CD8-positive, alpha-beta memory T cell (primary cell): ENCODE measurements at regions not wholly inside any gene's neighbourhood (a gene's known extent, or its start where the extent isn't known, plus 50 kb on each side); places are given as distances from the start of the nearest gene placed in this dataset.

Source experiments
- CTCF ChIA-PET: fragments of 350-600 bp; sonication (Branson Sonifier 250); formaldehyde crosslinking; loops from one replicate; lab custom pipeline; 2021; ENCODE audit warnings: antibody characterized with exemption; lab: Charles Lee
- POLR2A ChIA-PET: fragments of 350-600 bp; sonication (Branson Sonifier 250); formaldehyde crosslinking; loops from one replicate; lab custom pipeline; 2021; ENCODE audit warnings: antibody characterized with exemption; lab: Charles Lee
- DNase-seq, 5 donors: peaks; one replicate each; pipeline versions ENCODE4 v3.0.0 to v3.0.0-alpha.2; 2020 to 2022; ENCODE audit warnings: mixed read lengths in 1 of 5
- H3K27ac ChIP-seq: one replicate; pipeline ENCODE4 v1.7.0; 2013; ENCODE audit warnings: low read depth, mild to moderate bottlenecking, low read length, moderate library complexity
- H3K27me3 ChIP-seq: 2 replicates; pipeline ENCODE4 v1.7.0; 2013; ENCODE audit warnings: low read length, mild to moderate bottlenecking; ENCODE audit not compliant: insufficient read depth, poor library complexity, severe bottlenecking
- H3K36me3 ChIP-seq: 2 replicates; pipeline ENCODE4 v1.7.0; 2013; ENCODE audit warnings: mild to moderate bottlenecking, low read length, moderate library complexity; ENCODE audit not compliant: insufficient read depth
- H3K4me1 ChIP-seq: 2 replicates; pipeline ENCODE4 v1.7.0; 2013; ENCODE audit warnings: mild to moderate bottlenecking, low read length, moderate library complexity; ENCODE audit not compliant: insufficient read depth
- H3K4me3 ChIP-seq: 2 replicates; pipeline ENCODE4 v1.7.0; 2013; ENCODE audit warnings: mild to moderate bottlenecking, low read length
- H3K9me3 ChIP-seq: 2 replicates; pipeline ENCODE4 v1.7.0; 2013; ENCODE audit warnings: mild to moderate bottlenecking, low read length
- H3K27ac Mint-ChIP-seq, 8 donors: one replicate each; pipeline ENCODE4 v1.8.0; 2020 to 2021; ENCODE audit warnings: mixed read lengths in 8 of 8, mild to moderate bottlenecking in 6 of 8, inconsistent platforms in 3 of 8, moderate library complexity in 3 of 8
- H3K27me3 Mint-ChIP-seq, 2 donors: one replicate each; pipeline ENCODE4 v1.8.0; 2020 to 2021; ENCODE audit warnings: mixed read lengths in 2 of 2, mild to moderate bottlenecking in 1 of 2, moderate library complexity in 1 of 2
- H3K36me3 Mint-ChIP-seq, 3 donors: one replicate each; pipeline ENCODE4 v1.8.0; 2020 to 2021; ENCODE audit warnings: mixed read lengths in 3 of 3, inconsistent platforms in 1 of 3, mild to moderate bottlenecking in 1 of 3
- H3K4me1 Mint-ChIP-seq, 3 donors: one replicate each; pipeline ENCODE4 v1.8.0; 2020 to 2021; ENCODE audit warnings: mixed read lengths in 3 of 3, inconsistent platforms in 1 of 3, mild to moderate bottlenecking in 1 of 3
- H3K4me3 Mint-ChIP-seq, 7 donors: one replicate each; pipeline ENCODE4 v1.8.0; 2020 to 2021; ENCODE audit warnings: mixed read lengths in 7 of 7, mild to moderate bottlenecking in 6 of 7, moderate library complexity in 4 of 7, inconsistent platforms in 2 of 7
- H3K9me3 Mint-ChIP-seq, 5 donors: one replicate each; pipeline ENCODE4 v1.8.0; 2020 to 2022; ENCODE audit warnings: mixed read lengths in 5 of 5, mild to moderate bottlenecking in 3 of 5, moderate library complexity in 2 of 5, inconsistent platforms in 1 of 5

GRCh38 chr16:13528691-13529090, 391.3 kb upstream of the ERCC4 start:
- no peaks in the 10 kb centered on the region for H3K27me3 ChIP-seq
- CTCF ChIA-PET: no interaction called here
- Mint-ChIP-seq H3K4me3 (no peak overlapping the region), H3K9me3 (peaks cover 0 to 13% (median 8%) of the 10 kb centered on the region in 5 donors), H3K27me3 (peaks cover 0 to 2% of the 10 kb centered on the region in 2 donors), H3K27ac (no peak overlapping the region), H3K36me3 (no peaks in the 10 kb centered on the region), H3K4me1 (no peaks in the 10 kb centered on the region)
- no peaks in the 10 kb centered on the region for H3K36me3 ChIP-seq
- H3K4me1 ChIP-seq: no peaks in the 10 kb centered on the region
- POLR2A ChIA-PET: no interaction called here
- no peaks in the 10 kb centered on the region for H3K9me3 ChIP-seq
- DNase-seq: no peak
- H3K4me3 ChIP-seq: no peak overlapping the region
- H3K27ac ChIP-seq: no peak overlapping the region

GRCh38 chr16:13529193-13529982, 390.6 kb upstream of the ERCC4 start:
- ChIA-PET POLR2A (no interaction called here), CTCF (no interaction called here)
- Histone ChIP-seq H3K9me3 (no peaks in the 10 kb centered on the region), H3K36me3 (no peaks in the 10 kb centered on the region), H3K4me3 (no peak overlapping the region), H3K27ac (no peak overlapping the region), H3K27me3 (no peaks in the 10 kb centered on the region), H3K4me1 (no peaks in the 10 kb centered on the region)
- Mint-ChIP-seq H3K4me1 (no peaks in the 10 kb centered on the region), H3K36me3 (no peaks in the 10 kb centered on the region), H3K9me3 (peaks cover 0 to 13% (median 10%) of the 10 kb centered on the region in 5 donors), H3K27ac (no peak overlapping the region), H3K27me3 (peaks cover 0 to 2% of the 10 kb centered on the region in 2 donors), H3K4me3 (no peak overlapping the region)
- DNase-seq: no peak

GRCh38 chr16:13540771-13541170, 379.2 kb upstream of the ERCC4 start:
- Mint-ChIP-seq H3K27me3 (no peaks in the 10 kb centered on the region), H3K4me1 (no peaks in the 10 kb centered on the region), H3K27ac (no peak overlapping the region), H3K36me3 (no peaks in the 10 kb centered on the region), H3K9me3 (peaks cover 3 to 21% (median 4%) of the 10 kb centered on the region in 5 donors), H3K4me3 (no peak overlapping the region)
- no peaks in the 10 kb centered on the region for H3K4me1 ChIP-seq
- no peak for DNase-seq
- H3K36me3 ChIP-seq: no peaks in the 10 kb centered on the region
- ChIA-PET CTCF (no interaction called here), POLR2A (no interaction called here)
- H3K9me3 ChIP-seq: no peaks in the 10 kb centered on the region
- H3K4me3 ChIP-seq: no peak overlapping the region
- no peaks in the 10 kb centered on the region for H3K27me3 ChIP-seq
- H3K27ac ChIP-seq: no peak overlapping the region

GRCh38 chr16:13542284-13542683, 377.7 kb upstream of the ERCC4 start:
- ChIA-PET POLR2A (no interaction called here), CTCF (no interaction called here)
- Mint-ChIP-seq H3K4me3 (no peak overlapping the region), H3K9me3 (peaks cover 0 to 21% (median 5%) of the 10 kb centered on the region in 5 donors), H3K27ac (no peak overlapping the region), H3K27me3 (no peaks in the 10 kb centered on the region), H3K4me1 (no peaks in the 10 kb centered on the region), H3K36me3 (no peaks in the 10 kb centered on the region)
- no peaks in the 10 kb centered on the region for H3K27me3 ChIP-seq
- DNase-seq: no peak
- H3K9me3 ChIP-seq: no peaks in the 10 kb centered on the region
- no peaks in the 10 kb centered on the region for H3K36me3 ChIP-seq
- H3K4me3 ChIP-seq: no peak overlapping the region
- H3K4me1 ChIP-seq: no peaks in the 10 kb centered on the region
- no peak overlapping the region for H3K27ac ChIP-seq

GRCh38 chr16:13543850-13544249, 376.1 kb upstream of the ERCC4 start:
- H3K4me1 Mint-ChIP-seq: no peaks in the 10 kb centered on the region
- no peak overlapping the region for H3K4me3 Mint-ChIP-seq
- Histone ChIP-seq H3K27ac (no peak overlapping the region), H3K4me3 (no peak overlapping the region), H3K9me3 (no peaks in the 10 kb centered on the region), H3K27me3 (no peaks in the 10 kb centered on the region), H3K4me1 (no peaks in the 10 kb centered on the region), H3K36me3 (no peaks in the 10 kb centered on the region)
- no peak overlapping the region for H3K27ac Mint-ChIP-seq
- H3K27me3 Mint-ChIP-seq: no peaks in the 10 kb centered on the region
- ChIA-PET POLR2A (no interaction called here), CTCF (no interaction called here)
- no peaks in the 10 kb centered on the region for H3K36me3 Mint-ChIP-seq
- H3K9me3 Mint-ChIP-seq: peaks cover 0 to 18% (median 5%) of the 10 kb centered on the region in 5 donors
- no peak for DNase-seq

GRCh38 chr16:13545271-13545670, 374.7 kb upstream of the ERCC4 start:
- ChIA-PET POLR2A (no interaction called here), CTCF (no interaction called here)
- DNase-seq: no peak
- H3K4me3 ChIP-seq: no peak overlapping the region
- H3K4me1 Mint-ChIP-seq: no peaks in the 10 kb centered on the region
- no peaks in the 10 kb centered on the region for H3K36me3 Mint-ChIP-seq
- H3K4me3 Mint-ChIP-seq: no peak overlapping the region
- no peak overlapping the region for H3K27ac Mint-ChIP-seq
- peaks cover 0 to 12% (median 5%) of the 10 kb centered on the region in 5 donors for H3K9me3 Mint-ChIP-seq
- H3K4me1 ChIP-seq: no peaks in the 10 kb centered on the region
- H3K27me3 ChIP-seq: no peaks in the 10 kb centered on the region
- H3K36me3 ChIP-seq: no peaks in the 10 kb centered on the region
- no peaks in the 10 kb centered on the region for H3K9me3 ChIP-seq
- no peak overlapping the region for H3K27ac ChIP-seq
- no peaks in the 10 kb centered on the region for H3K27me3 Mint-ChIP-seq

- Mint-ChIP-seq H3K9me3 (peaks cover 0 to 8% (median 0%) of the 10 kb centered on the region in 5 donors), H3K36me3 (no peaks in the 10 kb centered on the region), H3K4me1 (no peaks in the 10 kb centered on the region), H3K4me3 (no peak overlapping the region), H3K27ac (no peak overlapping the region), H3K27me3 (no peaks in the 10 kb centered on the region)
- no peaks in the 10 kb centered on the region for H3K36me3 ChIP-seq
- no peaks in the 10 kb centered on the region for H3K9me3 ChIP-seq
- H3K4me3 ChIP-seq: no peak overlapping the region
- CTCF ChIA-PET: no interaction called here
- no peaks in the 10 kb centered on the region for H3K27me3 ChIP-seq
- H3K27ac ChIP-seq: no peak overlapping the region
- no peaks in the 10 kb centered on the region for H3K4me1 ChIP-seq
- POLR2A ChIA-PET: no interaction called here
- no peak for DNase-seq
Measured at GRCh38 chr16:13550254-13550653, 369.7 kb upstream of the ERCC4 start.

GRCh38 chr16:13552062-13552959, 367.6 kb upstream of the ERCC4 start:
- peaks cover 0 to 5% (median 0%) of the 10 kb centered on the region in 5 donors for H3K9me3 Mint-ChIP-seq
- CTCF ChIA-PET: no interaction called here
- no peak overlapping the region for H3K27ac Mint-ChIP-seq
- no peaks in the 10 kb centered on the region for H3K27me3 Mint-ChIP-seq
- H3K9me3 ChIP-seq: no peaks in the 10 kb centered on the region
- H3K4me3 ChIP-seq: no peak overlapping the region
- no peak for DNase-seq
- H3K27ac ChIP-seq: no peak overlapping the region
- no peaks in the 10 kb centered on the region for H3K4me1 ChIP-seq
- H3K36me3 ChIP-seq: no peaks in the 10 kb centered on the region
- H3K4me3 Mint-ChIP-seq: no peak overlapping the region
- H3K4me1 Mint-ChIP-seq: no peaks in the 10 kb centered on the region
- POLR2A ChIA-PET: no interaction called here
- H3K27me3 ChIP-seq: no peaks in the 10 kb centered on the region
- no peaks in the 10 kb centered on the region for H3K36me3 Mint-ChIP-seq
